ENCODE measurements at regions not wholly inside any gene's neighbourhood (a gene's known extent, or its start where the extent isn't known, plus 50 kb on each side); places are given as distances from the start of the nearest gene placed in this dataset.

GRCh38 chr20:16801919-16802651, 53.9 kb downstream of the OTOR start:
- Histone ChIP-seq H2AFZ (ENCODE audit: low read depth, low read length) (no peak overlapping the region), H3K36me3 (ENCODE audit: control insufficient read depth in 2 of 2, extremely low read depth in 1 of 2, insufficient read depth in 2 of 2, low read length in 2 of 2) (no peaks in the 10 kb centered on the region), H3K4me1 (ENCODE audit: control insufficient read depth, extremely low read depth, insufficient read depth, low read length) (no peaks in the 10 kb centered on the region), H3K27me3 (ENCODE audit: control insufficient read depth in 2 of 2, insufficient read depth in 2 of 2, low read length in 2 of 2) (peaks cover 3 to 9% of the 10 kb centered on the region in 2 experiments), H3K27ac (ENCODE audit: insufficient read depth, low read depth, low read length) (no peak overlapping the region), H3K9ac (replicated peaks; ENCODE audit: extremely low read depth, insufficient read depth, low read length) (no peak overlapping the region), H3K9me3 (replicated peaks; ENCODE audit: control insufficient read depth, insufficient read depth, low read length) (no peaks in the 10 kb centered on the region), H3K9me1 (replicated peaks; ENCODE audit: control insufficient read depth, extremely low read depth, insufficient read depth, low read length) (no peaks in the 10 kb centered on the region), H3K4me3 (replicated peaks in 1 of 3; ENCODE audit: insufficient read depth in 1 of 3, low read depth in 1 of 3, low read length in 3 of 3) (no peak overlapping the region), H3K4me2 (ENCODE audit: insufficient read depth, low read length) (no peak overlapping the region), H4K20me1 (replicated peaks; ENCODE audit: control insufficient read depth, extremely low read depth, insufficient read depth, low read length) (no peaks in the 10 kb centered on the region), H3K79me2 (ENCODE audit: control insufficient read depth, insufficient read depth, low read length) (no peaks in the 10 kb centered on the region)
- BruUV-seq (replicated peaks), result no TSS peak
- intact Hi-C loops (cut with micrococcal nuclease) (loop anchor here (1.0 kb wide), 1 partner anchor 629 kb away; no protein-coding TSS in a partner anchor), dilution Hi-C loops (cut with MboI; ENCODE audit: extremely low pct_ligation_motif_present, low sequenced_read_pairs) (loop anchor here (25.0 kb wide), 1 partner anchor 635 kb away; no protein-coding TSS in a partner anchor)
- FAIRE-seq (peak; percentile 40), DNase-seq (ENCODE audit: low read depth, low spot score) (peak; percentile 61)
- ChIA-PET POLR2A (no interaction called here), CTCF (interaction anchor here (0.5 to 9.5 kb wide), 9 partner anchors 8 to 1470 kb away, joined by 3 to 364 read pairs (median 4); no protein-coding TSS in a partner anchor)
- TF ChIP-seq, protein P1, sequence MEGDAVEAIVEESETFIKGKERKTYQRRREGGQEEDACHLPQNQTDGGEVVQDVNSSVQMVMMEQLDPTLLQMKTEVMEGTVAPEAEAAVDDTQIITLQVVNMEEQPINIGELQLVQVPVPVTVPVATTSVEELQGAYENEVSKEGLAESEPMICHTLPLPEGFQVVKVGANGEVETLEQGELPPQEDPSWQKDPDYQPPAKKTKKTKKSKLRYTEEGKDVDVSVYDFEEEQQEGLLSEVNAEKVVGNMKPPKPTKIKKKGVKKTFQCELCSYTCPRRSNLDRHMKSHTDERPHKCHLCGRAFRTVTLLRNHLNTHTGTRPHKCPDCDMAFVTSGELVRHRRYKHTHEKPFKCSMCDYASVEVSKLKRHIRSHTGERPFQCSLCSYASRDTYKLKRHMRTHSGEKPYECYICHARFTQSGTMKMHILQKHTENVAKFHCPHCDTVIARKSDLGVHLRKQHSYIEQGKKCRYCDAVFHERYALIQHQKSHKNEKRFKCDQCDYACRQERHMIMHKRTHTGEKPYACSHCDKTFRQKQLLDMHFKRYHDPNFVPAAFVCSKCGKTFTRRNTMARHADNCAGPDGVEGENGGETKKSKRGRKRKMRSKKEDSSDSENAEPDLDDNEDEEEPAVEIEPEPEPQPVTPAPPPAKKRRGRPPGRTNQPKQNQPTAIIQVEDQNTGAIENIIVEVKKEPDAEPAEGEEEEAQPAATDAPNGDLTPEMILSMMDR (IDR thresholded peaks at IDR 0.05; ENCODE audit: extremely low read depth in 1 of 2, insufficient read depth in 1 of 2, low read depth in 1 of 2, low read length in 2 of 2), result peak; percentile 68 to 76
- no peak for TF ChIP-seq MYC (IDR thresholded peaks at IDR 0.05; ENCODE audit: low read depth, low read length)
- no peak for TF ChIP-seq GATA2 (IDR thresholded peaks at IDR 0.05; ENCODE audit: insufficient read depth, insufficient read length, low read depth, low read length)

DNA sequence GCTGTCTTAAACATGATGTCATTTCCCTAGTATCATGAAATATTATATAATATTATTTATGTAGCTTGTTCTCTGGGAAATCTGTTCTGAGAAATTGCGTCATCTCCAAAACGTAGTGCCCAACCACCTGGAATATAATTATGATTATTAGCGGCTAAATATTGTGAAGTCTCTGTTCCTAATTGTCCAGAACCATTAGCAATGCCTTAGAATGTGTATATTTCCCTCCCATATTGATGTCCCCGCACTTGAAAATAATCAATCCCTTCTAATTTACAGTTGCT, 54.4 kb downstream of the OTOR start:
- Histone ChIP-seq H3K27me3 (ENCODE audit: control insufficient read depth in 2 of 2, insufficient read depth in 2 of 2, low read length in 2 of 2) (peaks cover 3 to 9% of the 10 kb centered on the region in 2 experiments), H3K36me3 (ENCODE audit: control insufficient read depth in 2 of 2, extremely low read depth in 1 of 2, insufficient read depth in 2 of 2, low read length in 2 of 2) (no peaks in the 10 kb centered on the region), H3K9ac (replicated peaks; ENCODE audit: extremely low read depth, insufficient read depth, low read length) (no peak overlapping the region), H3K4me1 (ENCODE audit: control insufficient read depth, extremely low read depth, insufficient read depth, low read length) (no peaks in the 10 kb centered on the region), H2AFZ (ENCODE audit: low read depth, low read length) (no peak overlapping the region), H3K9me1 (replicated peaks; ENCODE audit: control insufficient read depth, extremely low read depth, insufficient read depth, low read length) (no peaks in the 10 kb centered on the region), H3K9me3 (replicated peaks; ENCODE audit: control insufficient read depth, insufficient read depth, low read length) (no peaks in the 10 kb centered on the region), H4K20me1 (replicated peaks; ENCODE audit: control insufficient read depth, extremely low read depth, insufficient read depth, low read length) (no peaks in the 10 kb centered on the region), H3K79me2 (ENCODE audit: control insufficient read depth, insufficient read depth, low read length) (no peaks in the 10 kb centered on the region), H3K27ac (ENCODE audit: insufficient read depth, low read depth, low read length) (no peak overlapping the region), H3K4me3 (replicated peaks in 1 of 3; ENCODE audit: insufficient read depth in 1 of 3, low read depth in 1 of 3, low read length in 3 of 3) (no peak overlapping the region), H3K4me2 (ENCODE audit: insufficient read depth, low read length) (no peak overlapping the region)
- ChIA-PET POLR2A (no interaction called here), CTCF (interaction anchor here (1.3 to 9.5 kb wide), 5 partner anchors 8 to 640 kb away, joined by 4 to 364 read pairs (median 34); no protein-coding TSS in a partner anchor)
- intact Hi-C loops (cut with micrococcal nuclease), result loop anchor here (1.0 kb wide), 1 partner anchor 629 kb away; no protein-coding TSS in a partner anchor
- no TSS peak for BruUV-seq (replicated peaks)
- TF ChIP-seq POLR2A (IDR thresholded peaks at IDR 0.05; ENCODE audit: low read depth, low read length), result no peak
- TF ChIP-seq POLR2AphosphoS5 (IDR thresholded peaks at IDR 0.05; ENCODE audit: insufficient read depth, low read depth, low read length), result no peak
- no peak for TF ChIP-seq EZH2 (IDR thresholded peaks at IDR 0.05; ENCODE audit: borderline replicate concordance, low read depth, low read length, severe bottlenecking)
- TF ChIP-seq MYC (IDR thresholded peaks at IDR 0.05; ENCODE audit: low read depth, low read length), result no peak
- no peak for TF ChIP-seq FOS (IDR thresholded peaks at IDR 0.05; ENCODE audit: borderline replicate concordance, insufficient read depth, low read length)
- TF ChIP-seq, protein P2, sequence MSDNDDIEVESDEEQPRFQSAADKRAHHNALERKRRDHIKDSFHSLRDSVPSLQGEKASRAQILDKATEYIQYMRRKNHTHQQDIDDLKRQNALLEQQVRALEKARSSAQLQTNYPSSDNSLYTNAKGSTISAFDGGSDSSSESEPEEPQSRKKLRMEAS (IDR thresholded peaks at IDR 0.05; ENCODE audit: insufficient read depth, insufficient read length), result no peak
- TF ChIP-seq, protein P1 (IDR thresholded peaks at IDR 0.05; ENCODE audit: extremely low read depth in 1 of 2, insufficient read depth in 1 of 2, low read depth in 1 of 2, low read length in 2 of 2), result no peak
- no peak for TF ChIP-seq JUN (IDR thresholded peaks at IDR 0.05; ENCODE audit: borderline replicate concordance, insufficient read depth, insufficient read length, low read depth)
- no peak for TF ChIP-seq GATA2 (IDR thresholded peaks at IDR 0.05; ENCODE audit: insufficient read depth, insufficient read length, low read depth, low read length)
- FAIRE-seq (no peak), DNase-seq (ENCODE audit: low read depth, low spot score) (no peak)
- dilution Hi-C loops (cut with MboI; ENCODE audit: extremely low pct_ligation_motif_present, low sequenced_read_pairs), result loop anchor here (25.0 kb wide), 1 partner anchor 635 kb away; no protein-coding TSS in a partner anchor
